Hindlimb muscle (tissue), 1 donor: ENCODE measurements at regions not wholly inside any gene's neighbourhood (a gene's known extent, or its start where the extent isn't known, plus 50 kb on each side); places are given as distances from the start of the nearest gene placed in this dataset.

ENCODE experiments used
- DNase-seq: peaks from one replicate; pipeline ENCODE4 v3.0.0-alpha.2; 2013

GRCh38 chr12:123100882-123101281 is 50.0 kb downstream of the PITPNM2 start:
- DNase-seq, result no peak

- DNase-seq, result no peak
These were observed 50.4 kb downstream of the PITPNM2 start for GRCh38 chr12:123100450-123100849.

- DNase-seq, result no peak
These were observed 51.2 kb downstream of the PITPNM2 start for GRCh38 chr12:123099560-123100192.

GRCh38 chr12:123098780-123099179 is 52.1 kb downstream of the PITPNM2 start:
- no peak for DNase-seq

- DNase-seq, result peak; percentile 52
These were observed 53.3 kb downstream of the PITPNM2 start for GRCh38 chr12:123097561-123098084.

- DNase-seq, result no peak
These were observed 54.1 kb downstream of the PITPNM2 start for GRCh38 chr12:123096741-123097140.

GRCh38 chr12:123096182-123096581 is 54.7 kb downstream of the PITPNM2 start:
- no peak for DNase-seq

- no peak for DNase-seq
These were observed 55.6 kb downstream of the PITPNM2 start for GRCh38 chr12:123095078-123095881.

- DNase-seq, result no peak
These were observed 56.4 kb downstream of the PITPNM2 start for GRCh38 chr12:123094349-123095077.

GRCh38 chr12:123092866-123093265 is 58.0 kb downstream of the PITPNM2 start:
- no peak for DNase-seq

GRCh38 chr12:123091230-123092150 is 59.4 kb downstream of the PITPNM2 start:
- DNase-seq, result no peak

- DNase-seq, result no peak
These were observed 61.1 kb downstream of the PITPNM2 start for GRCh38 chr12:123089631-123090353.

GRCh38 chr12:123089140-123089539 is 61.8 kb downstream of the PITPNM2 start:
- no peak for DNase-seq

- DNase-seq, result no peak
These were observed 65.0 kb downstream of the PITPNM2 start for GRCh38 chr12:123085730-123086487.

GRCh38 chr12:123085066-123085465 is 65.8 kb downstream of the PITPNM2 start:
- DNase-seq, result no peak

GRCh38 chr12:123083661-123084571 is 67.0 kb downstream of the PITPNM2 start:
- DNase-seq, result no peak

GRCh38 chr12:123080634-123081033 is 70.3 kb downstream of the PITPNM2 start:
- no peak for DNase-seq

- no peak for DNase-seq
These were observed 72.2 kb downstream of the PITPNM2 start for GRCh38 chr12:123078531-123079155.

GRCh38 chr12:123078120-123078465 is 72.8 kb downstream of the PITPNM2 start:
- no peak for DNase-seq
